ENCODE measurements at regions not wholly inside any gene's neighbourhood (a gene's known extent, or its start where the extent isn't known, plus 50 kb on each side); places are given as distances from the start of the nearest gene placed in this dataset.

- 92% methylated on average over 21 of the region's 21 CpGs for WGBS (ENCODE audit: insufficient coverage)
- no peaks in the 10 kb centered on the region for H3K36me3 ChIP-seq (ENCODE audit: control insufficient read depth, insufficient read depth, low read length)
- no peaks in the 10 kb centered on the region for H3K27me3 ChIP-seq (ENCODE audit: control insufficient read depth, insufficient read depth, low read length)
- no peak overlapping the region for H3K27ac Mint-ChIP-seq
- no peaks in the 10 kb centered on the region for H3K36me3 Mint-ChIP-seq
- H3K9me3 Mint-ChIP-seq, result no peaks in the 10 kb centered on the region
- H3K27me3 Mint-ChIP-seq (ENCODE audit: low read depth in 2 of 2), result peaks cover 0 to 6% of the 10 kb centered on the region in 2 donors
- intact Hi-C loops (cut with micrococcal nuclease), result no loop called here
- H3K4me1 Mint-ChIP-seq, result no peaks in the 10 kb centered on the region
- H3K4me3 Mint-ChIP-seq, result no peak overlapping the region
- DNase-seq (no peak), ATAC-seq (peak in 1 of 3 donors; percentile 15)
- H3K4me1 ChIP-seq (ENCODE audit: control insufficient read depth, insufficient read depth, low read length), result no peaks in the 10 kb centered on the region
- H3K27ac ChIP-seq (ENCODE audit: low read length), result no peak overlapping the region
- H3K4me3 ChIP-seq (ENCODE audit: low read length), result no peak overlapping the region
- no peak for TF ChIP-seq CTCF (IDR thresholded peaks at IDR 0.05)
- H3K9me3 ChIP-seq (ENCODE audit: control insufficient read depth, insufficient read depth, low read length), result no peaks in the 10 kb centered on the region
These were observed 400.2 kb upstream of the MYT1L start for GRCh38 chr2:2731101-2731815.

- no peak overlapping the region for H3K27ac Mint-ChIP-seq
- DNase-seq (no peak), ATAC-seq (no peak)
- no peaks in the 10 kb centered on the region for H3K9me3 Mint-ChIP-seq
- Histone ChIP-seq H3K4me3 (ENCODE audit: low read length) (no peak overlapping the region), H3K9me3 (ENCODE audit: control insufficient read depth, insufficient read depth, low read length) (no peaks in the 10 kb centered on the region), H3K27ac (ENCODE audit: low read length) (no peak overlapping the region), H3K36me3 (ENCODE audit: control insufficient read depth, insufficient read depth, low read length) (no peaks in the 10 kb centered on the region), H3K27me3 (ENCODE audit: control insufficient read depth, insufficient read depth, low read length) (no peaks in the 10 kb centered on the region), H3K4me1 (ENCODE audit: control insufficient read depth, insufficient read depth, low read length) (no peaks in the 10 kb centered on the region)
- H3K27me3 Mint-ChIP-seq (ENCODE audit: low read depth in 2 of 2), result peaks cover 0 to 6% of the 10 kb centered on the region in 2 donors
- no peaks in the 10 kb centered on the region for H3K36me3 Mint-ChIP-seq
- WGBS (ENCODE audit: insufficient coverage), result 86% methylated on average over 18 of the region's 18 CpGs
- no peak overlapping the region for H3K4me3 Mint-ChIP-seq
- TF ChIP-seq CTCF (IDR thresholded peaks at IDR 0.05), result no peak
- H3K4me1 Mint-ChIP-seq, result no peaks in the 10 kb centered on the region
- intact Hi-C loops (cut with micrococcal nuclease), result no loop called here
These were observed 399.3 kb upstream of the MYT1L start for GRCh38 chr2:2730301-2730833.

GRCh38 chr2:2729246-2729645, 398.2 kb upstream of the MYT1L start:
- Histone ChIP-seq H3K9me3 (ENCODE audit: control insufficient read depth, insufficient read depth, low read length) (no peaks in the 10 kb centered on the region), H3K4me1 (ENCODE audit: control insufficient read depth, insufficient read depth, low read length) (no peaks in the 10 kb centered on the region), H3K27me3 (ENCODE audit: control insufficient read depth, insufficient read depth, low read length) (no peaks in the 10 kb centered on the region), H3K27ac (ENCODE audit: low read length) (no peak overlapping the region), H3K36me3 (ENCODE audit: control insufficient read depth, insufficient read depth, low read length) (no peaks in the 10 kb centered on the region), H3K4me3 (ENCODE audit: low read length) (no peak overlapping the region)
- ATAC-seq, result no peak
- DNase-seq, result no peak
- H3K9me3 Mint-ChIP-seq, result no peaks in the 10 kb centered on the region
- H3K4me1 Mint-ChIP-seq, result no peaks in the 10 kb centered on the region
- WGBS (ENCODE audit: insufficient coverage), result 85% methylated on average over 9 of the region's 9 CpGs
- H3K36me3 Mint-ChIP-seq, result no peaks in the 10 kb centered on the region
- H3K27ac Mint-ChIP-seq, result no peak overlapping the region
- no peak for TF ChIP-seq CTCF (IDR thresholded peaks at IDR 0.05)
- intact Hi-C loops (cut with micrococcal nuclease), result no loop called here
- H3K4me3 Mint-ChIP-seq, result no peak overlapping the region
- peaks cover 0 to 4% of the 10 kb centered on the region in 2 donors for H3K27me3 Mint-ChIP-seq (ENCODE audit: low read depth in 2 of 2)

GRCh38 chr2:2728635-2729034, 397.6 kb upstream of the MYT1L start:
- H3K27me3 Mint-ChIP-seq (ENCODE audit: low read depth in 2 of 2), result peaks cover 0 to 4% of the 10 kb centered on the region in 2 donors
- DNase-seq (no peak), ATAC-seq (no peak)
- H3K4me1 Mint-ChIP-seq, result no peaks in the 10 kb centered on the region
- no peak overlapping the region for H3K4me3 Mint-ChIP-seq
- H3K27ac Mint-ChIP-seq, result no peak overlapping the region
- H3K9me3 Mint-ChIP-seq, result no peaks in the 10 kb centered on the region
- no peaks in the 10 kb centered on the region for H3K27me3 ChIP-seq (ENCODE audit: control insufficient read depth, insufficient read depth, low read length)
- H3K4me1 ChIP-seq (ENCODE audit: control insufficient read depth, insufficient read depth, low read length), result no peaks in the 10 kb centered on the region
- no peak overlapping the region for H3K4me3 ChIP-seq (ENCODE audit: low read length)
- TF ChIP-seq CTCF (IDR thresholded peaks at IDR 0.05), result no peak
- 83% methylated on average over 18 of the region's 18 CpGs for WGBS (ENCODE audit: insufficient coverage)
- H3K36me3 Mint-ChIP-seq, result no peaks in the 10 kb centered on the region
- no peaks in the 10 kb centered on the region for H3K9me3 ChIP-seq (ENCODE audit: control insufficient read depth, insufficient read depth, low read length)
- H3K27ac ChIP-seq (ENCODE audit: low read length), result no peak overlapping the region
- intact Hi-C loops (cut with micrococcal nuclease), result no loop called here
- no peaks in the 10 kb centered on the region for H3K36me3 ChIP-seq (ENCODE audit: control insufficient read depth, insufficient read depth, low read length)
